Astrocyte of the spinal cord (primary cell): ENCODE measurements at regions not wholly inside any gene's neighbourhood (a gene's known extent, or its start where the extent isn't known, plus 50 kb on each side); places are given as distances from the start of the nearest gene placed in this dataset.
A peak's percentile ranks its signal among the peaks of the same experiment; 100 is the strongest.

ENCODE experiments used
- DNase-seq: peaks from one replicate; pipeline ENCODE4 v3.0.0; 2011; ENCODE audit warnings: low read depth, low spot score
- H3K4me3 ChIP-seq: 2 replicates; pipeline ENCODE4 v1.5.1; 2011; ENCODE audit warnings: low read depth, mild to moderate bottlenecking, low read length, moderate library complexity
- in situ Hi-C: cut with HindIII; loops from 2 replicates; pipeline ENCODE4 v1.10.0; 2017; ENCODE audit warnings: low sequenced_read_pairs
- TF ChIP-seq, protein P1 (sequence below): IDR thresholded peaks from 2 replicates; pipeline ENCODE4 v1.5.1; 2012; ENCODE audit warnings: low read depth, mild to moderate bottlenecking, low read length, inconsistent platforms

DNA sequence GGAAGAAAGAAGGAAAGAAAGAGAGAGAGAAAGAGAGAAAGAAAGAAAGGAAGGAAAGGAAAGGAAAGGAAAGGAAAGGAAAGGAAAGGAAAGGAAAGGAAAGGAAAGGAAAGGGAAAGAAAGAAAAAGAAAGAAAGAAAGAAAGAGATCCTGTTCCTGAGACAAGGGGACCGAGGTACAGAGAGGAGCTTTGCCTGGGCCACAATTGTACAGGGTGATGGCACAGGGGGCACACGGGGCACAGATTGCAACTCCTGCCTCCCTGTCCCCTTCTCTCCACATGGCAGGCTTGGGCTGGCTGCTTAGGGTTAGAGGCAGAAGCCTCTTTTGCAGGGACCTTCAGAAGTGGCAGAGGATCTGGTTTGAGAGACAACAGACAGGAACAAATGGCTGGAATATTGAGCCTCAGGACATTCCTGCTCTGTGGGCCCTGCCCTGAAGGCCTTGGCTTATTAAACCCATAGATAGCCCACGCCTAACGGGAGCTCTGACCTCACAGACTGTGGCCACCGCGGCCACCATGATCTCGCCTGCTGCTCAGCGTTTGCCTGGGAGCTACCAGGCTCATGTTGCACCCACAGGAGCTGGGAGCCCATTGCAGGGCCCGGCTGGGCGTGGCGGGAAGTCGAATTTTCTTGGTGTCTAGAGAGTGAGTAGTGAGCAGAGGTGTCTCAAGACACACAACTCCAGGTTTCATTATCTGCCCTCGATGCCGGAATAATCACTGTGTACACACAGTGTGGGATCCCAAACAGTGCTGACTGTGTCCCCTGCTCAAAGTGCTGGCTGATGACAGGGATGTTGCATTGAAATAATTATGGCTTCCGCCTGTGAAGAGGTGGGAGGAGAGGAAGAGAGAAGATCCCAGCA is 147.9 kb upstream of the NCOR2 start:
- H3K4me3 ChIP-seq = no peak overlapping the region
- DNase-seq = no peak
- in situ Hi-C loops = no loop called here
- TF ChIP-seq, protein P1, sequence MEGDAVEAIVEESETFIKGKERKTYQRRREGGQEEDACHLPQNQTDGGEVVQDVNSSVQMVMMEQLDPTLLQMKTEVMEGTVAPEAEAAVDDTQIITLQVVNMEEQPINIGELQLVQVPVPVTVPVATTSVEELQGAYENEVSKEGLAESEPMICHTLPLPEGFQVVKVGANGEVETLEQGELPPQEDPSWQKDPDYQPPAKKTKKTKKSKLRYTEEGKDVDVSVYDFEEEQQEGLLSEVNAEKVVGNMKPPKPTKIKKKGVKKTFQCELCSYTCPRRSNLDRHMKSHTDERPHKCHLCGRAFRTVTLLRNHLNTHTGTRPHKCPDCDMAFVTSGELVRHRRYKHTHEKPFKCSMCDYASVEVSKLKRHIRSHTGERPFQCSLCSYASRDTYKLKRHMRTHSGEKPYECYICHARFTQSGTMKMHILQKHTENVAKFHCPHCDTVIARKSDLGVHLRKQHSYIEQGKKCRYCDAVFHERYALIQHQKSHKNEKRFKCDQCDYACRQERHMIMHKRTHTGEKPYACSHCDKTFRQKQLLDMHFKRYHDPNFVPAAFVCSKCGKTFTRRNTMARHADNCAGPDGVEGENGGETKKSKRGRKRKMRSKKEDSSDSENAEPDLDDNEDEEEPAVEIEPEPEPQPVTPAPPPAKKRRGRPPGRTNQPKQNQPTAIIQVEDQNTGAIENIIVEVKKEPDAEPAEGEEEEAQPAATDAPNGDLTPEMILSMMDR = no peak

- DNase-seq = peak; percentile 93
- TF ChIP-seq, protein P1 = no peak
- in situ Hi-C loops = no loop called here
- no peak overlapping the region for H3K4me3 ChIP-seq
Measured at GRCh38 chr12:124713436-124714082, 146.1 kb upstream of the NCOR2 start.

GRCh38 chr12:124713041-124713435 is 145.6 kb upstream of the NCOR2 start:
- no peak overlapping the region for H3K4me3 ChIP-seq
- DNase-seq = no peak
- TF ChIP-seq, protein P1 = no peak
- in situ Hi-C loops = no loop called here

DNA sequence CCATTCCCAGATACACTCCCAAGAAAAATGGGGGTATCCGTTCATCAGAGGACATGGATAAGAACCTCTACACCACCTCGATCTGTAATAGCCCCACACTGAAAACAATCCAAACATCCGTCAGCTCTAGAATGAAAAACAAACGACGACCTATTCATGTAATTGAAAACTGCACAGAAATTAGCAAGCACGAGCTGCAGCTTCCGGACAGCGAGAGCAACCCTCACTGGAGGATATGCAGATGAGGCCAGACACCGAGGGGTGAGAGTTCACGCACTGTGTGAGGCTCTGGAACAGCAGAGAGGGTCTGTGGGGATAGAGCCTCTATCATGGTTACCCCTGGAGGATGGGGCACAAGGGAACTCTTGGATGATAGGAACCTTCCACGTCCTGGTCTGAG is 143.9 kb upstream of the NCOR2 start:
- in situ Hi-C loops = no loop called here
- TF ChIP-seq, protein P1 = no peak
- DNase-seq = no peak
- no peak overlapping the region for H3K4me3 ChIP-seq

- TF ChIP-seq, protein P1 = peak; percentile 34
- DNase-seq = peak; percentile 61
- in situ Hi-C loops = no loop called here
Measured at GRCh38 chr12:124709722-124710687, 142.6 kb upstream of the NCOR2 start.

DNA sequence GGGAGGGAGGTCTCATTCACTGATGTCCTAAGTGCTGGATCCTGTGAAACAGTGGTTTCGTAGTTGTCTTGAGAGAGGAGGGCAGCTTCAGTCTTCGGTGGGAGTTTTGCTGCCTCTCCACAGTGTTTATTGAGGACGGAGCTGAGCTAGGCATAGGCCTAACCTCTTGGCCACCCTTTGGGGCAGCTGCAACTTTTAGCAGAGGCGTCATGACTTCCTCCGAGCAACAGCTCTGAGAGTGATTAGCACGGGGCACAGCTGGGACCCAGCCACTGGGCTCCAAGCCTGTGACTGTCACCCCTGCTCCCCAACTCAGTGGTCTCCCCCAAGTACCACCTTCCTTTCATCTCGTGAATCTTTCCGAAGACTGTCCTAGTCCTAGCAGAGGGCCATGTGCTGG is 139.9 kb upstream of the NCOR2 start:
- TF ChIP-seq, protein P1 = no peak
- DNase-seq = no peak
- in situ Hi-C loops = no loop called here

More at GRCh38 chr12:124709722-124710687, 142.6 kb upstream of the NCOR2 start:
- H3K4me3 ChIP-seq = no peak overlapping the region

More for the DNA sequence above, 139.9 kb upstream of the NCOR2 start:
- H3K4me3 ChIP-seq = no peak overlapping the region
